Esophagus squamous epithelium (tissue), 4 donors: ENCODE measurements at regions not wholly inside any gene's neighbourhood (a gene's known extent, or its start where the extent isn't known, plus 50 kb on each side); places are given as distances from the start of the nearest gene placed in this dataset.

Experiments used
- CTCF ChIP-seq, 6 experiments: fragments of 450-650 bp in 4 of 6; fragments of 200-600 bp in 2 of 6; sonication (generic) in 2 of 6; IDR thresholded peaks; one replicate each; pipeline ENCODE4 v1.5.1; 2016 to 2019; ENCODE audit warnings: antibody characterized with exemption in 6 of 6, mild to moderate bottlenecking in 4 of 6, moderate library complexity in 4 of 6
- POLR2A ChIP-seq, 4 donors: fragments of 450-650 bp; IDR thresholded peaks; one replicate each; pipeline ENCODE4 v1.6.1; 2017; ENCODE audit warnings: antibody characterized with exemption in 4 of 4, mild to moderate bottlenecking in 4 of 4, moderate library complexity in 3 of 4

- TF ChIP-seq CTCF (IDR thresholded peaks at IDR 0.05) (no peak), POLR2A (IDR thresholded peaks at IDR 0.05) (no peak)
Observed at GRCh38 chr13:58472483-58472882, 840.9 kb downstream of the PCDH17 start.
